Natural killer cell (primary cell): ENCODE measurements at regions not wholly inside any gene's neighbourhood (a gene's known extent, or its start where the extent isn't known, plus 50 kb on each side); places are given as distances from the start of the nearest gene placed in this dataset.

Experiments
- ATAC-seq, 3 donors: fragments of 150-1000 bp in 2 of 3; fragments of 200-7000 bp in 1 of 3; cut with Tn5 transposase; 1 replicate in 1 of 3; 2 replicates in 2 of 3; pipeline ENCODE4 v1.10.0; 2021; ENCODE audit warnings: mild to moderate bottlenecking in 2 of 3, moderate library complexity in 2 of 3
- DNase-seq, 2 donors: peaks; one replicate each; pipeline versions ENCODE4 v3.0.0 to v3.0.0-alpha.2; 2013 to 2021; ENCODE audit warnings: mixed read lengths in 1 of 2
- H3K27ac ChIP-seq: one replicate; pipeline ENCODE4 v1.5.1; 2013; ENCODE audit warnings: mild to moderate bottlenecking, low read length
- H3K27me3 ChIP-seq: one replicate; pipeline ENCODE4 v1.6.1; 2013; ENCODE audit warnings: low read length; ENCODE audit not compliant: control insufficient read depth, insufficient read depth
- H3K36me3 ChIP-seq: one replicate; pipeline ENCODE4 v1.6.1; 2013; ENCODE audit warnings: low read length; ENCODE audit not compliant: control insufficient read depth, insufficient read depth
- H3K4me1 ChIP-seq: one replicate; pipeline ENCODE4 v1.6.1; 2013; ENCODE audit warnings: low read length; ENCODE audit not compliant: control insufficient read depth, insufficient read depth
- H3K4me3 ChIP-seq: one replicate; pipeline ENCODE4 v1.5.1; 2013; ENCODE audit warnings: low read length
- H3K9me3 ChIP-seq: one replicate; pipeline ENCODE4 v1.6.1; 2013; ENCODE audit warnings: low read length; ENCODE audit not compliant: control insufficient read depth, insufficient read depth
- H3K27ac Mint-ChIP-seq, 2 donors: one replicate each; pipeline ENCODE4 v1.8.0; 2022; ENCODE audit warnings: mild to moderate bottlenecking in 2 of 2, mixed read lengths in 2 of 2, moderate library complexity in 1 of 2
- H3K27me3 Mint-ChIP-seq, 2 donors: one replicate each; pipeline ENCODE4 v1.8.0; 2022; ENCODE audit warnings: low read depth in 2 of 2, mixed read lengths in 2 of 2
- H3K36me3 Mint-ChIP-seq: one replicate; pipeline ENCODE4 v1.8.0; 2022; ENCODE audit warnings: mixed read lengths
- H3K4me1 Mint-ChIP-seq, 2 donors: one replicate each; pipeline ENCODE4 v1.8.0; 2022; ENCODE audit warnings: mixed read lengths in 2 of 2
- H3K4me3 Mint-ChIP-seq: one replicate; pipeline ENCODE4 v1.8.0; 2022; ENCODE audit warnings: mild to moderate bottlenecking, moderate library complexity, mixed read lengths
- H3K9me3 Mint-ChIP-seq, 2 donors: one replicate each; pipeline ENCODE4 v1.8.0; 2022; ENCODE audit warnings: mixed read lengths in 2 of 2
- WGBS: methylation state at CpG from one replicate; pipeline ENCODE4 v1.1.7; 2013; ENCODE audit warnings: missing lambda C conversion rate; ENCODE audit not compliant: insufficient coverage; 5-methylcytosine and 5-hydroxymethylcytosine counted together
- intact Hi-C: fragments of 100-400 bp; cut with micrococcal nuclease; formaldehyde crosslinking; loops from one replicate; pipeline ENCODE4 v1.14.2; 2022
- TF ChIP-seq, protein P1 (sequence below): fragments of 200-600 bp; IDR thresholded peaks from one replicate; pipeline ENCODE4 v1.8.0; 2022; ENCODE audit warnings: antibody characterized with exemption

DNA sequence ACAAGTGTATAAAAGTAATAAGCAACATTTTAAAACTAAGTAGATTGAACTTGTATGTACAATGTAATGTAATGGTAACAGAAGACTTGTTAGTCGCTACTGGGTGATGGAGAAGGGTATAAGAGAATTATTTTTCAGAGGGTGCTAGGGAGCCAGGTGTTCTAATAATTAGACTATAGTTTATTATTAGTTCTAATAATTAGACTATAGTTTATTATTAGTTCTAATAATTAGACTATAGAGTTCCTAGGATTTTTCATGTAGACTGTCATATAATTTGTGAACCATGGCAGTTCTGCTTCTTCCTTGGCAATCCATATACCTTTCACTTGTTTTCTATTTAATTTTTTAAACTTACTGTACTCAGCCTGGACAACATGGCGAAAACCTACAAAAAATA lies 117.3 kb upstream of the TSPAN5 start:
- Mint-ChIP-seq H3K4me1 (no peaks in the 10 kb centered on the region), H3K27me3 (no peaks in the 10 kb centered on the region), H3K4me3 (no peak overlapping the region), H3K27ac (no peak overlapping the region), H3K9me3 (no peaks in the 10 kb centered on the region), H3K36me3 (no peaks in the 10 kb centered on the region)
- H3K36me3 ChIP-seq: no peaks in the 10 kb centered on the region
- intact Hi-C loops: no loop called here
- TF ChIP-seq, protein P1, sequence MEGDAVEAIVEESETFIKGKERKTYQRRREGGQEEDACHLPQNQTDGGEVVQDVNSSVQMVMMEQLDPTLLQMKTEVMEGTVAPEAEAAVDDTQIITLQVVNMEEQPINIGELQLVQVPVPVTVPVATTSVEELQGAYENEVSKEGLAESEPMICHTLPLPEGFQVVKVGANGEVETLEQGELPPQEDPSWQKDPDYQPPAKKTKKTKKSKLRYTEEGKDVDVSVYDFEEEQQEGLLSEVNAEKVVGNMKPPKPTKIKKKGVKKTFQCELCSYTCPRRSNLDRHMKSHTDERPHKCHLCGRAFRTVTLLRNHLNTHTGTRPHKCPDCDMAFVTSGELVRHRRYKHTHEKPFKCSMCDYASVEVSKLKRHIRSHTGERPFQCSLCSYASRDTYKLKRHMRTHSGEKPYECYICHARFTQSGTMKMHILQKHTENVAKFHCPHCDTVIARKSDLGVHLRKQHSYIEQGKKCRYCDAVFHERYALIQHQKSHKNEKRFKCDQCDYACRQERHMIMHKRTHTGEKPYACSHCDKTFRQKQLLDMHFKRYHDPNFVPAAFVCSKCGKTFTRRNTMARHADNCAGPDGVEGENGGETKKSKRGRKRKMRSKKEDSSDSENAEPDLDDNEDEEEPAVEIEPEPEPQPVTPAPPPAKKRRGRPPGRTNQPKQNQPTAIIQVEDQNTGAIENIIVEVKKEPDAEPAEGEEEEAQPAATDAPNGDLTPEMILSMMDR: no peak
- no peak overlapping the region for H3K27ac ChIP-seq
- no peak overlapping the region for H3K4me3 ChIP-seq
- no peaks in the 10 kb centered on the region for H3K27me3 ChIP-seq
- 87% methylated on average over 1 of the region's 2 CpGs for whole genome bisulfite sequencing
- no peak for ATAC-seq
- no peaks in the 10 kb centered on the region for H3K9me3 ChIP-seq
- H3K4me1 ChIP-seq: no peaks in the 10 kb centered on the region
- no peak for DNase-seq

DNA sequence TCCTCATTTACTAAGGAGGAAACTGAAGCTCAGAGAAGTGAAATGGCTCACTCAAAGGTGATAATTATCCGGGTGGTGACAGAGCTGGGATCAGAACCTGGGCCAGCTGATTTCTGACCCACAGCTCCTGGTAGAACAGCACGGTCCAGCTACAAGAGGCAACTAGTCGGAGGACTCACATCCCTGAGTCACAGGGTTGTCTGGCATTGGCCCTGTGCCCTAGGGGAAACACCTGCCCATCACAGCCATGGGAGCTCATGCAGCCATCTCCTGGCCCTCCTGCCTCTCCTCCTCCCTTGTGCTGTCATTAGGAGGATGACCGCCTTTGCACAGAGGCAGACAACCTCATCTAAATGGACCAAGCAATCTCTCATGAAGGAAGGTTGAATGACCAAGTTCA lies 115.2 kb upstream of the TSPAN5 start:
- Mint-ChIP-seq H3K27me3 (peaks cover 0 to 2% of the 10 kb centered on the region in 2 donors), H3K4me3 (no peak overlapping the region), H3K27ac (no peak overlapping the region), H3K36me3 (peaks cover 11% of the 10 kb centered on the region), H3K4me1 (no peaks in the 10 kb centered on the region), H3K9me3 (peaks cover 2 to 7% of the 10 kb centered on the region in 2 donors)
- Histone ChIP-seq H3K27me3 (no peaks in the 10 kb centered on the region), H3K36me3 (no peaks in the 10 kb centered on the region), H3K4me1 (no peaks in the 10 kb centered on the region), H3K9me3 (no peaks in the 10 kb centered on the region), H3K4me3 (no peak overlapping the region), H3K27ac (no peak overlapping the region)
- ATAC-seq (no peak), DNase-seq (no peak)
- WGBS: 96% methylated on average over 4 of the region's 4 CpGs
- TF ChIP-seq, protein P1: no peak
- intact Hi-C loops: no loop called here

DNA sequence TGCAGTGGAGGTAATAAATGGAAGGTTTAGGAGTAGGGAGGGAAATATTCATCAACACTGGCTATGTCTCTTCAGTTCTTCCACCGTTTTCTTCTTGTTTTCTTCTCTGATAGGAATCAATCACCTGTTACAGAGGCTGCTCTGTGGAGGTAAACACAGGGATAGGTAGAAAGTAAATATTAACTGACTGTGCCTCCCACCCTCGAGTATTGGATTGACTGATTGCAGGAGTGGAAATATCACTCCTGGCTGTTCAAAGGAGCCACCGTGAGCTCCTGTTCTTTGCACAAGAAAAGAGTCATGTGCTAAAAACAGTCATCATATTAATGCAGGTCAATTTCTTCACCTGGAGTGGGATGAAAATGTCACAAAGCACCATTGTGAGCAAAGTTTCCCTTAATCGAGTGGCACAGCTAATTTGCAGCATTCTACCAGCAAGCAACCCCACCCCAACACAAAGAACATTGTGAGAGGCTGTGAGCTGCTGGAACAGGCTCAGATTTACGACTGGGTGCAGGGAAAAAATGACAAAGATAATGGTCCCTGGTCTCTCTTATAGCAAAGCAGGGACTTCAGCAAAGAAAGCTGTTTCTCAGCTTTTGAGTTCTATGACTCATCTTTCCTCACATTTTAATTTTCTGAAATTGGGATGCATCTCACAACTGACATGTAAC lies 113.7 kb upstream of the TSPAN5 start:
- TF ChIP-seq, protein P1: no peak
- Mint-ChIP-seq H3K4me3 (no peak overlapping the region), H3K27ac (no peak overlapping the region), H3K4me1 (no peaks in the 10 kb centered on the region), H3K27me3 (peaks cover 0 to 2% of the 10 kb centered on the region in 2 donors), H3K9me3 (peaks cover 2 to 7% of the 10 kb centered on the region in 2 donors), H3K36me3 (peaks cover 11% of the 10 kb centered on the region)
- intact Hi-C loops: no loop called here
- H3K36me3 ChIP-seq: no peaks in the 10 kb centered on the region
- no peaks in the 10 kb centered on the region for H3K9me3 ChIP-seq
- WGBS: 90% methylated on average over 5 of the region's 5 CpGs
- no peaks in the 10 kb centered on the region for H3K4me1 ChIP-seq
- H3K4me3 ChIP-seq: no peak overlapping the region
- H3K27me3 ChIP-seq: no peaks in the 10 kb centered on the region
- DNase-seq (no peak), ATAC-seq (no peak)
- no peak overlapping the region for H3K27ac ChIP-seq

DNA sequence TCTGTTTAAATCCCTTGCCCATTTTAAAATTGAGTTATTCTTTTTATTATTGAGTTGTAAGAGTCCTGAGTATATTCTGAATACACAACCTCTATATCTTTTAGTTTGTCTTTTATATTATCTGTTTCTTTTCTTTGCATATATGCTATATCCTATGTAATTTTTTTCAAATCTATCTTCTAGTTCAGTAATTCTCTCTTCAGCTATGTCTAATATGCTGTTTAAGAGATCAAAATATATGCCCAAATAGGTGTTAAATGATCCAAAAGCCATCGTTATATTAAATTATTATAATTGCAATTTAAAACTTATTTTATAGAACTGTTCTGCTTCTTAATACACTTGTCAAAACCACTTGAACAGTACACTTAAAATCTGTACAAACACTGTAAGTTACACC lies 107.4 kb upstream of the TSPAN5 start:
- Mint-ChIP-seq H3K27ac (no peak overlapping the region), H3K4me1 (no peaks in the 10 kb centered on the region), H3K4me3 (no peak overlapping the region), H3K27me3 (peaks cover 0 to 3% of the 10 kb centered on the region in 2 donors), H3K36me3 (peaks cover 25% of the 10 kb centered on the region), H3K9me3 (peaks cover 6 to 12% of the 10 kb centered on the region in 2 donors)
- WGBS: no CpG with 5 or more reads among the region's 1 CpG
- intact Hi-C loops: no loop called here
- Histone ChIP-seq H3K27ac (no peak overlapping the region), H3K27me3 (no peaks in the 10 kb centered on the region), H3K36me3 (no peaks in the 10 kb centered on the region), H3K4me1 (no peaks in the 10 kb centered on the region), H3K9me3 (no peaks in the 10 kb centered on the region), H3K4me3 (no peak overlapping the region)
- ATAC-seq (no peak), DNase-seq (no peak)
- TF ChIP-seq, protein P1: no peak
